HUES48 (cell line): ENCODE measurements at regions not wholly inside any gene's neighbourhood (a gene's known extent, or its start where the extent isn't known, plus 50 kb on each side); places are given as distances from the start of the nearest gene placed in this dataset.
A peak's percentile ranks its signal among the peaks of the same experiment; 100 is the strongest.

Experiments used
- H3K27ac ChIP-seq: one replicate; pipeline ENCODE4 v1.7.0; 2013; ENCODE audit warnings: low read depth, low read length, inconsistent platforms
- H3K27me3 ChIP-seq: 2 replicates; pipeline ENCODE4 v1.6.1; 2013; ENCODE audit warnings: mild to moderate bottlenecking, low read length; ENCODE audit not compliant: control insufficient read depth, insufficient read depth
- H3K36me3 ChIP-seq: 2 replicates; pipeline ENCODE4 v1.6.1; 2013; ENCODE audit warnings: low read length; ENCODE audit not compliant: control insufficient read depth, insufficient read depth
- H3K4me1 ChIP-seq: 2 replicates; pipeline ENCODE4 v1.6.1; 2013; ENCODE audit warnings: mild to moderate bottlenecking, low read length; ENCODE audit not compliant: control insufficient read depth, insufficient read depth
- H3K4me3 ChIP-seq: 2 replicates; pipeline ENCODE4 v1.5.1; 2013; ENCODE audit warnings: mild to moderate bottlenecking, low read depth, low read length
- H3K9ac ChIP-seq: 2 replicates; pipeline ENCODE4 v1.6.1; 2013; ENCODE audit warnings: mild to moderate bottlenecking, low read depth, low read length, moderate library complexity
- H3K9me3 ChIP-seq: 2 replicates; pipeline ENCODE4 v1.6.1; 2013; ENCODE audit warnings: low read length; ENCODE audit not compliant: control insufficient read depth, insufficient read depth

GRCh38 chr11:91717169-91717568 lies 507.4 kb upstream of the FAT3 start:
- Histone ChIP-seq H3K27ac (peak overlapping the region; percentile 27), H3K9me3 (no peaks in the 10 kb centered on the region), H3K36me3 (no peaks in the 10 kb centered on the region), H3K27me3 (no peaks in the 10 kb centered on the region), H3K9ac (no peak overlapping the region), H3K4me1 (peaks cover 22% of the 10 kb centered on the region), H3K4me3 (no peak overlapping the region; the same call in 1 of the 2 replicates)

- Histone ChIP-seq H3K4me3 (no peak overlapping the region), H3K9me3 (no peaks in the 10 kb centered on the region), H3K27me3 (no peaks in the 10 kb centered on the region), H3K9ac (no peak overlapping the region), H3K4me1 (no peaks in the 10 kb centered on the region), H3K27ac (no peak overlapping the region), H3K36me3 (no peaks in the 10 kb centered on the region)
Observed at GRCh38 chr11:91707652-91708482, 516.8 kb upstream of the FAT3 start.

- no peaks in the 10 kb centered on the region for H3K9me3 ChIP-seq
- no peaks in the 10 kb centered on the region for H3K36me3 ChIP-seq
- H3K27ac ChIP-seq: no peak overlapping the region
- no peak overlapping the region for H3K9ac ChIP-seq
- no peaks in the 10 kb centered on the region for H3K27me3 ChIP-seq
- H3K4me3 ChIP-seq: no peak overlapping the region
- H3K4me1 ChIP-seq: no peaks in the 10 kb centered on the region
Observed at GRCh38 chr11:91703042-91703441, 521.6 kb upstream of the FAT3 start.

- no peaks in the 10 kb centered on the region for H3K4me1 ChIP-seq
- no peaks in the 10 kb centered on the region for H3K27me3 ChIP-seq
- H3K9ac ChIP-seq: no peak overlapping the region
- no peak overlapping the region for H3K4me3 ChIP-seq
- H3K9me3 ChIP-seq: no peaks in the 10 kb centered on the region
- no peak overlapping the region for H3K27ac ChIP-seq
- H3K36me3 ChIP-seq: no peaks in the 10 kb centered on the region
Observed at GRCh38 chr11:91700854-91701253, 523.8 kb upstream of the FAT3 start.

- H3K4me1 ChIP-seq: no peaks in the 10 kb centered on the region
- H3K27me3 ChIP-seq: no peaks in the 10 kb centered on the region
- H3K9me3 ChIP-seq: no peaks in the 10 kb centered on the region
- no peaks in the 10 kb centered on the region for H3K36me3 ChIP-seq
- H3K4me3 ChIP-seq: no peak overlapping the region
- no peak overlapping the region for H3K9ac ChIP-seq
- H3K27ac ChIP-seq: no peak overlapping the region
Observed at GRCh38 chr11:91698845-91699244, 525.8 kb upstream of the FAT3 start.

GRCh38 chr11:91694331-91694730 lies 530.3 kb upstream of the FAT3 start:
- H3K9ac ChIP-seq: no peak overlapping the region
- H3K27me3 ChIP-seq: no peaks in the 10 kb centered on the region
- no peaks in the 10 kb centered on the region for H3K36me3 ChIP-seq
- no peak overlapping the region for H3K27ac ChIP-seq
- H3K9me3 ChIP-seq: no peaks in the 10 kb centered on the region
- H3K4me1 ChIP-seq: 0 out of 2 replicates have a peak, but pooled peaks cover 6% of the 10 kb centered on the region
- no peak overlapping the region for H3K4me3 ChIP-seq

- no peak overlapping the region for H3K9ac ChIP-seq
- H3K27me3 ChIP-seq: no peaks in the 10 kb centered on the region
- peaks cover 9% of the 10 kb centered on the region; the same call in 1 of the 2 replicates for H3K4me1 ChIP-seq
- H3K9me3 ChIP-seq: no peaks in the 10 kb centered on the region
- H3K36me3 ChIP-seq: no peaks in the 10 kb centered on the region
- H3K4me3 ChIP-seq: no peak overlapping the region
- no peak overlapping the region for H3K27ac ChIP-seq
Observed at GRCh38 chr11:91691872-91692271, 532.7 kb upstream of the FAT3 start.

- Histone ChIP-seq H3K4me1 (peaks cover 13% of the 10 kb centered on the region; the same call in 1 of the 2 replicates), H3K9ac (no peak overlapping the region), H3K36me3 (no peaks in the 10 kb centered on the region), H3K9me3 (no peaks in the 10 kb centered on the region), H3K4me3 (no peak overlapping the region), H3K27me3 (no peaks in the 10 kb centered on the region), H3K27ac (no peak overlapping the region)
Observed at GRCh38 chr11:91688672-91689071, 535.9 kb upstream of the FAT3 start.

GRCh38 chr11:91686700-91687099 lies 537.9 kb upstream of the FAT3 start:
- H3K27ac ChIP-seq: no peak overlapping the region
- H3K9ac ChIP-seq: no peak overlapping the region
- peaks cover 7% of the 10 kb centered on the region; the same call in 1 of the 2 replicates for H3K4me1 ChIP-seq
- no peaks in the 10 kb centered on the region for H3K27me3 ChIP-seq
- no peaks in the 10 kb centered on the region for H3K9me3 ChIP-seq
- H3K36me3 ChIP-seq: no peaks in the 10 kb centered on the region
- H3K4me3 ChIP-seq: no peak overlapping the region

- Histone ChIP-seq H3K4me1 (peaks cover 7% of the 10 kb centered on the region; the same call in 1 of the 2 replicates), H3K4me3 (no peak overlapping the region), H3K9ac (no peak overlapping the region), H3K36me3 (no peaks in the 10 kb centered on the region), H3K27me3 (no peaks in the 10 kb centered on the region), H3K27ac (no peak overlapping the region), H3K9me3 (no peaks in the 10 kb centered on the region)
Observed at GRCh38 chr11:91686281-91686680, 538.3 kb upstream of the FAT3 start.

- Histone ChIP-seq H3K4me3 (no peak overlapping the region), H3K27ac (no peak overlapping the region), H3K4me1 (no peaks in the 10 kb centered on the region), H3K9ac (no peak overlapping the region), H3K27me3 (no peaks in the 10 kb centered on the region), H3K9me3 (no peaks in the 10 kb centered on the region), H3K36me3 (no peaks in the 10 kb centered on the region)
Observed at GRCh38 chr11:91673705-91674104, 550.9 kb upstream of the FAT3 start.
